HG02981 (cell line): ENCODE measurements at regions not wholly inside any gene's neighbourhood (a gene's known extent, or its start where the extent isn't known, plus 50 kb on each side); places are given as distances from the start of the nearest gene placed in this dataset.

ENCODE experiments used
- ATAC-seq: cut with Tn5 transposase; IDR thresholded peaks from one replicate; pipeline ENCODE4 v1.9.1; 2021; ENCODE audit warnings: mild to moderate bottlenecking, moderate library complexity; ENCODE audit not compliant: unreplicated experiment

GRCh38 chr4:136935871-136936270 lies 596.4 kb downstream of the PCDH18 start:
- ATAC-seq = no peak

DNA sequence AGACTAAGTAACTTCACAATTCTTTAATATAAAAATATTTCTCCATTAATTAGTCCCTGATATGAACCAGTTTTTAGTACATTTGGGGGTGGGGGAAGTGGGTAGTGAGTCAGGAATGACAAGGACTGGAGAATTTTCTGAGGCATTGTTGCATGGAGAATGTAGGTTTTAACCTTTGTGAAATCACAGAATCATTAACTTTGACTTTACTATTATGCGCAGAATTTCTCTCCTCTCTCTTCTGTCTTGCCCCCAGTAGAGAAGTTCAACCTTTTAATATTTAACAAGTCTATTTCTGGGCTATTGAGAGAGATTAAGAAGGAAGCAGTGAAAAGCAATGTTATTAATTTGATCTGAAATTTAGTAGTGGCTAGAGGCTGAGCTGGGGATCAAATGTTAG lies 597.0 kb downstream of the PCDH18 start:
- no peak for ATAC-seq

DNA sequence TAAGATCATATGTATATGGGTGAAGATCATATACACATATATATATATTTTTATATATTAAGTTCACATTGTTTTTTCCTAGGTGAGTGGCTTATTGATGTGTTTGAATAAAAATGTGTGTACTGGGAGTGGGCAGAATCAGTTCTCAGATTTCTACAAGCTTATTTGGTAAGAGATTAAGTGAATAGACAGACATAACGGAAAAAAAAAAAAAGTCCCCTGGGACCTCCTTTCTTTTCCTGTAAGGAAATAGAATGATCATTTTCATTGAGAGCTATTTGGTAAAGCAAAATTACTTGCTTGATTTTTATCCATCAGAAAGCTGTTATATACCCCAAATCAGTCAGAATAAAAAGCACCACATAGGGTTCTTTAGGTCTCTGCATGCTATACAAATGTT lies 597.7 kb downstream of the PCDH18 start:
- no peak for ATAC-seq

DNA sequence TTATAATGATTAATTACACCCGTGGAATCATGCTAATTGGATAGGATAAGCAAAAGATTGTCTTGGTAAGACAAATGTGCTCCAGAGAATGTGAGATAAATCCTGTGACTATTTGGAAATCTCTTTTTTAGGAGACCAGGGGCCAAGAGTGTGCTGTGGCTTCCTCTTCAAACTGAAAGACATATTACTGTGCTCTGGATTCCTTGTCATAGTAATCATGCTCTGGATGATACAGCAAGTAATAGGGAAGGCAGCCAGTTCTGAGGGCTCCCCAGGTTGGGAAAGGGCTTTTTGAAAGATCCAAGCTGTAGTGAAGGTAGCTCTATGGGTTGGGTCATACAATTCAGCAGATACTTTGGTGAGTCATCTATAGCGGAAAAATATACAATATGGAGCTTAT lies 600.5 kb downstream of the PCDH18 start:
- no peak for ATAC-seq

GRCh38 chr4:136928957-136929411 lies 603.3 kb downstream of the PCDH18 start:
- ATAC-seq = no peak

DNA sequence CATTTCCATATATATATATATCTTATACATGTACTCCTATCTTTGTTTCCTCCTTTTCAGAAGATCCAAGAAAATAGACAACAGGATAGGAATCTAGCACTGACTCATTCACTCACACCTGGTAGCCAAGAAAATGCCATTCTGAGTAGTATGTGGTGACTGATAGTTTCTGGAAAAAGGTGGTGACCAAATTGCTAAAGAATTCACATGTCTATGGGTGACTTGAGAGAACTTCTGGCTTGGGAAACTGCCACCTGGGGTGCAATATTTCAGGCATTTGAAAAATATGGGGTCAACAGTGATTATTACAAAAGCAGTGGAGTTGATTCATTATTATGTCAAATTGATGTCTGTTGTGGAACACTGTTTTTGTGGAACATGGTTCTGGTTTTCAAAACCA lies 605.1 kb downstream of the PCDH18 start:
- ATAC-seq = no peak

DNA sequence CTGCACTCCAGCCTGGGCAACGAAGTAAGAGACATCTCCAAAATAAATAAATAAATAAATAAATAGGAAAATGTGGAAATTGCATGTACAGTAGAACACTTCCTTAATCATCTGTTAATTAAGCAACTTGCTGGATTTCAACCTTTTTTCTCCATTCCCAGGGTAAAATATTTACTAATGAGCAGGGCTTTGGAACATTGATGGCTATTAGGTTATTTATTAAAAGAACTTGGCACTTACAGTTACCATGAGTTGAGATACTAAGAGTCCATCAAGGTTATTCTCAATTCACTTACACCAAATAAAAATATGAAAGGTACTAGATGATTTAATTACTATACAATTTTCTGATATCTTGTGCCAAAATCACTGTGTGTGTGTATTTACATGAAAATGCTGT lies 607.1 kb downstream of the PCDH18 start:
- no peak for ATAC-seq

DNA sequence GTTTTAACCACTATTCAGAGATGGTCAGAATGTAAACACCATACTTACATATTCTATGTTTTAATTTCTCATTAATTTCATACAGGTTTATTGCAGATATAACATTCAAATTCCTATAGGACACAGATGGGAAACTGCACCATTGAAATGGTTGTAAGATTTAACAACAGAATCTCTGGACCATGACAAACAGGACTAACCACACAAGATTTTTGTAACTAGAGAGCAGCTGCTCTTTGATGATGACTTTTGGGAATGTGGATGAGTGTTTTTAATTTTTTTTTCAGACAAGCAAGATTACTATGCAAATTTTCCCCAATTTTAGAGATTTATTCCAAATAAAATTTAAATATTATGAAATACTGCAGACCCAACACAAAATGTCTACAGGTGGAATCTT lies 610.2 kb downstream of the PCDH18 start:
- ATAC-seq = no peak

GRCh38 chr4:136920092-136920881 lies 612.0 kb downstream of the PCDH18 start:
- no peak for ATAC-seq

GRCh38 chr4:136918772-136919171 lies 613.5 kb downstream of the PCDH18 start:
- no peak for ATAC-seq

DNA sequence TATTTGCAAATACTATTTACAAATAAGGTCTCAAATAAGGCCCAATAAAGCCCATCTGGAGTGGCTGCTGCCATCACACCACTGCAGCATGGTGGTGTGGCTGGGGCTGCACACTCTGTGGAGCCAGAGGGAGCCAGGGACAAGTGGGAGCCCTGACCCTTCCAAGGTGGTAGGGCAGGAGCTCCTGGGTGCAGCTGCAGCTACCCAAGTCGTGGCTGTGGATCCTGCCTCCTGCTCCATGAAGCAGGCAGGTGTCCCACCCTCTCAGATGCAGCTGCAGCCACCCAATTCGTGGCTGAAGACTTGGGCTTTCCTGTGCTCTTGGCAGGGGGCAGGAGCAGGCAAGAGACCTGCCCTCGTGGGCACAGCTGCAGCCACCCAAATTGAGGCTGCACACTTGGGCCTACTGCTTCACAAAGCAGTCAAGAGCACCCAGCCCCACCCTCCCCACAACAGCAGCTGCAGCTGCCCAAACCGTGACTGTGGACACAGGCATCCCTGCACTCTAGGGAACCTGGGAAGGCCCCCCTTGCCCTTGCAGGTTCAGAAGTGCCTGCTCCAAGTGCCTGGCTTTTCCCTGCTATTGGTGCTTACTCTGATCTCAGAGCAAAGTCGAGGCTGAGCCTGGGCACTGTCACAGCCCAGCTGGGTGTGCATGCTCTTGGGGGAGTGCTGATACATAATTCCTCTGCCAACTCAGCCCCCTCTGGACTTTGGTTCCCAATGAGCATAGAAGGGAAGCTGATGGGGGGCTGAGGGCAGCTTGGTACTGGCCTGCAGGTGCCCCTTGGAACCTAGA lies 614.8 kb downstream of the PCDH18 start:
- ATAC-seq = no peak

DNA sequence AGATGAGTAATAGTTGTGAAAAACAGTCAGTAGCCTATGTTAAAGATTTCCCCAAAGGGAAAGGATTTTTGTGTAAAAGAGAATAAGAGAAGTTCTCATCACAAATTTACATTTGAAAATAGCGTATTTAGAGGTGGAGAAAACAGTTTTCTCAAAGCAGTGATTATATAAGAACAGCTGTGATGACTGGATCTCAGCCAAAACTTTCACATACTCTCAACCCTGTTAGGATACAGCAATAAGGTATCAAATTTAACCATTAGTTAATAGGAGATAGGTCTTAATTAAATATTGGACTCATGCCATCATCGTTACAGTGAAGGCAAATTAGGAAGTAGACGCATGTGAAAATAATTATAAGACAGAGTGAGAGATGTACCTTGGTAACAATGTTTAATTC lies 622.7 kb downstream of the PCDH18 start:
- no peak for ATAC-seq

GRCh38 chr4:136908122-136908521 lies 624.2 kb downstream of the PCDH18 start:
- no peak for ATAC-seq

DNA sequence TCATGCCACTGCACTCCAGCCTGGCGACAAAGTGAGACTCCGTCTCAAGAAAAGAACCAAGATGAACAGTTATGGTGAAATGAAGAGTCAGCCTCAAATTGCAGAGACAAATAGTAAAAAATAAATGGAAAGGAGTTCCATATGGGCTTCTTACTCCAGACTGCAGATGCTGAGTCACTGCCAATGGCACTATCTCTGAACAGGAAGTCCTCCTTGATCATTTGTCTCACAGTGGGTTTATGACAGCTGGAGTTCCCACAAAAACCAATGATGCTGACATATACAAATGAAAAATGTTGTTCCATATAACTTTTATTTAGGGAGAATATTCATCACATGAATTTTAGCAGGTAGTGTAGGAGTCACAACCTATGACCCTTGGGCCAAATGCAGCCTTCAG lies 631.6 kb downstream of the PCDH18 start:
- ATAC-seq = no peak

DNA sequence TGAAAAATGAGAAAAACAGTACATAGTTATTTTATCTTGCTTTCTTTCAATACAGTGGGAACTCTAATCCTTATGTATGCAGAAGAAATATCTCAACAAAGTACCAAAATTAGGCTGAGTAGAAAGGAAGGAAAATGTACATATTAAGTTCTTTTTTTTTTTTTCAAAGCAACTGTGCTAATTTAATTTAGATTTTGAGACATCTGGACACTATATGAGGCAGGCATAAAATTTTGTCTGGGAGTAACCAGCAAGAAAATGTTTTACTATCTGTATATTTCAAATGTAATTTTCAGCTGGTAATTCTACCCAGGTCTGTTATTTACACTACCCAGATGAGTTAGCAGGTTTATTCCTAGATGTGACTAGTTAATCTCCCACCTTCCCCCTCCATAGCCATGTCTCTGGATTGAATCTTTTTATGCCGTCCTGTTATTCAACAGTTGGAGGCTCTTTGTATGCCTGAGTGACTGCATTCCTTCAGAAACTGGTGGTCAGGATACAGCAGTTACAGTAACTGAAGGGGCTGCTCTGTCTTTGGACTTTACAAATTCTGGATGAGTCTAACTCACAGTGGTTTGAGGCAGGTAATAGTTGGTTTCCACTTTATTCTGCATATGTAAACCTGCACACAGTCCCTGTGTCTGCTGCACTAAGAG lies 633.6 kb downstream of the PCDH18 start:
- no peak for ATAC-seq

DNA sequence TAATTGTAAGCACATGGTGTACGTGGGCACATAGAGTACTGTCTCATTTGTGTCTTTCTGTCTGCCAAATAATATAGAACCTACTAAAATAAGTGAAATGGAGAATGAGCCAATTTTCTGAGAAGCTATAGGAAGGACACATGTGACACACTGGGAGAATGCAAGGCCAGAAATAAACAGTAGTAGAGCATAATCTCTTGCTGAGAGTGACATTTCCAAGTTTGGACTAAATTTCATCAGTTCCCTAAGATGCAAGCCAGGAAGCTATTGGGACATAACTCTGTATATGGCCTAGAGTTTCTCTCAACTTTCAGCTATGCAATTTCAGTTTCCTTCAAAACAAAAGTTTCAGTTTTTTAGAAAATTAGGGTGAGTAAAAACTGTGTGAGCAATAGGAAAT lies 638.7 kb downstream of the PCDH18 start:
- no peak for ATAC-seq

GRCh38 chr4:136881666-136882065 lies 650.6 kb downstream of the PCDH18 start:
- no peak for ATAC-seq

DNA sequence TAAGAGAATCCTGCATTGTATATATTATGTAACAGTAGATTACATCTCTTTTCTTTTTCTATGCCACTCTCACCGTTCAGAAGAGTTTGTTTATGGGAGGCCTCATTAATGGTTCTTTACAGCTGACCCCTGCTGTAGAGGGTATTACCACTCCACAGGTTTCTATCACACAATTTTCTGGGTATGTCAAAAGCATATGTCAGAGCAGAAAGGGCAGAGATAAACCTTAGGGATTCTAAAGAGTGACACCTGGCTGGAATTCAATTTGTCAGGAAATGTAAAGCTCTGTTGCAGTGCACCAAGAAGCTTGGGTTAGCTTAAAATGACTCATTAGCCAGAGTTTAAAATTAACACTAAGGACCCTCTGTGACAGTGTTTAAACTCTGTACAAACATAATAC lies 658.7 kb downstream of the PCDH18 start:
- no peak for ATAC-seq

GRCh38 chr4:136867465-136867864 lies 664.8 kb downstream of the PCDH18 start:
- ATAC-seq = no peak

GRCh38 chr4:136865526-136865925 lies 666.8 kb downstream of the PCDH18 start:
- no peak for ATAC-seq

DNA sequence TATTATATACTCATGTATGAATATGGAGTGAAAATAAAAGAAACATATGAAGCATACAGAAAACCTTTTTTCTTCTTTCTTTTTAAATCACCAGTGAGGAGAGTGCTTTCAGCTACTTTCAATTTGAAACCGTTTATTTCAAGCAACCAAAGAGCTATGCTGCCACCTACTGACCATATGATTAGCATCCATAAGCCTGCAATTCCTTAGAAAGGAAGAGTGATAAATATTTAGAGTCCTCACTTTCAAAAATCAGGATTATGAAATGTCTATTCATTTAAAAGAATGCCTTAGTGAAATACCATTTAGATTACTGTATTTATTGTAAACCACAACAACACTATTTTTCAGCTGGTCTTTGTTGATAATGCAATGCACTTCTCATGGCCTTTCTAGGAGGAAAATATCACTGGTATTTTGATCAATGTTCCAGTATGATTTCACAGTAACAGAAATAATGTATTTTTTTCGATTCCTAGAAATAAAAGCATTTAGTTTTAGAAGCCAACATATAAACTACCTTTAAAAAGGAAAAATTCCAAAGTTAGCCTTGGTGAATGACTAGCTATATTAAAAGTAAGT lies 667.6 kb downstream of the PCDH18 start:
- peak; percentile 87 for ATAC-seq
